ENCODE measurements at regions not wholly inside any gene's neighbourhood (a gene's known extent, or its start where the extent isn't known, plus 50 kb on each side); places are given as distances from the start of the nearest gene placed in this dataset.

DNA sequence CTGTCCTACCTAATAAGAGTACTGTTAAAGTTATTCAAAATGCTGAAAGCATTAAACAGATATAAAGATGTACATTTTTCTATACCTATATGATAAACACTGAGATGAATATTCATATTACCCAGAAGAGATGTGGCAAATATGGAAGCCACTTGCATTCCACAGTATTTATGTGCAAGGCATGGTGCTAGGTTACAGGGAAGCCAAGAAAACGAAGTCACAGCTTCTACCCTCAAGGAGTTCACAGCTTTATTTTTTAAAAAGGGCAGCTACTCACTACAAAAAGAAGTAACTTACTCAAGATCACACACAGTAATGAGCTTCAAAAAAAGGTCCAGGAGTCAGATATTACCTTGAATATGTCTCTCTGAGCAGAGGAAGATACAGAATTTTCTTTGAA is 484.6 kb downstream of the ZNF608 start:
- TF ChIP-seq, protein P1, sequence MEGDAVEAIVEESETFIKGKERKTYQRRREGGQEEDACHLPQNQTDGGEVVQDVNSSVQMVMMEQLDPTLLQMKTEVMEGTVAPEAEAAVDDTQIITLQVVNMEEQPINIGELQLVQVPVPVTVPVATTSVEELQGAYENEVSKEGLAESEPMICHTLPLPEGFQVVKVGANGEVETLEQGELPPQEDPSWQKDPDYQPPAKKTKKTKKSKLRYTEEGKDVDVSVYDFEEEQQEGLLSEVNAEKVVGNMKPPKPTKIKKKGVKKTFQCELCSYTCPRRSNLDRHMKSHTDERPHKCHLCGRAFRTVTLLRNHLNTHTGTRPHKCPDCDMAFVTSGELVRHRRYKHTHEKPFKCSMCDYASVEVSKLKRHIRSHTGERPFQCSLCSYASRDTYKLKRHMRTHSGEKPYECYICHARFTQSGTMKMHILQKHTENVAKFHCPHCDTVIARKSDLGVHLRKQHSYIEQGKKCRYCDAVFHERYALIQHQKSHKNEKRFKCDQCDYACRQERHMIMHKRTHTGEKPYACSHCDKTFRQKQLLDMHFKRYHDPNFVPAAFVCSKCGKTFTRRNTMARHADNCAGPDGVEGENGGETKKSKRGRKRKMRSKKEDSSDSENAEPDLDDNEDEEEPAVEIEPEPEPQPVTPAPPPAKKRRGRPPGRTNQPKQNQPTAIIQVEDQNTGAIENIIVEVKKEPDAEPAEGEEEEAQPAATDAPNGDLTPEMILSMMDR (IDR thresholded peaks at IDR 0.05): no peak
- TF ChIP-seq POLR2A (IDR thresholded peaks at IDR 0.05): no peak

Measured in right lobe of liver (tissue), 4 donors.